ENCODE measurements at regions not wholly inside any gene's neighbourhood (a gene's known extent, or its start where the extent isn't known, plus 50 kb on each side); places are given as distances from the start of the nearest gene placed in this dataset.

GRCh38 chr3:106018102-106018501 is 149.3 kb upstream of the CBLB start:
- no peak for DNase-seq (ENCODE audit: low read depth in 2 of 3, low spot score in 2 of 3)

- no peak for DNase-seq (ENCODE audit: low read depth in 2 of 3, low spot score in 2 of 3)
Measured at GRCh38 chr3:106018929-106019550, 150.2 kb upstream of the CBLB start.

- DNase-seq (ENCODE audit: low read depth in 2 of 3, low spot score in 2 of 3) = no peak
Measured at GRCh38 chr3:106022913-106023312, 154.1 kb upstream of the CBLB start.

- no peak for DNase-seq (ENCODE audit: low read depth in 2 of 3, low spot score in 2 of 3)
Measured at GRCh38 chr3:106025151-106025722, 156.4 kb upstream of the CBLB start.

- DNase-seq (ENCODE audit: low read depth in 2 of 3, low spot score in 2 of 3) = no peak
Measured at GRCh38 chr3:106029954-106030626, 161.3 kb upstream of the CBLB start.

GRCh38 chr3:106030627-106030963 is 161.8 kb upstream of the CBLB start:
- no peak for DNase-seq (ENCODE audit: low read depth in 2 of 3, low spot score in 2 of 3)

- no peak for DNase-seq (ENCODE audit: low read depth in 2 of 3, low spot score in 2 of 3)
Measured at GRCh38 chr3:106032479-106032878, 163.7 kb upstream of the CBLB start.

- no peak for DNase-seq (ENCODE audit: low read depth in 2 of 3, low spot score in 2 of 3)
Measured at GRCh38 chr3:106033654-106034053, 164.8 kb upstream of the CBLB start.

GRCh38 chr3:106034313-106034712 is 165.5 kb upstream of the CBLB start:
- no peak for DNase-seq (ENCODE audit: low read depth in 2 of 3, low spot score in 2 of 3)

GRCh38 chr3:106035619-106036018 is 166.8 kb upstream of the CBLB start:
- DNase-seq (ENCODE audit: low read depth in 2 of 3, low spot score in 2 of 3) = no peak

GRCh38 chr3:106036696-106037095 is 167.9 kb upstream of the CBLB start:
- no peak for DNase-seq (ENCODE audit: low read depth in 2 of 3, low spot score in 2 of 3)

GRCh38 chr3:106047221-106047620 is 178.4 kb upstream of the CBLB start:
- DNase-seq (ENCODE audit: low read depth in 2 of 3, low spot score in 2 of 3) = no peak

- no peak for DNase-seq (ENCODE audit: low read depth in 2 of 3, low spot score in 2 of 3)
Measured at GRCh38 chr3:106048946-106049481, 180.2 kb upstream of the CBLB start.

GRCh38 chr3:106049821-106050220 is 181.0 kb upstream of the CBLB start:
- DNase-seq (ENCODE audit: low read depth in 2 of 3, low spot score in 2 of 3) = no peak

GRCh38 chr3:106056931-106057330 is 188.1 kb upstream of the CBLB start:
- DNase-seq (ENCODE audit: low read depth in 2 of 3, low spot score in 2 of 3) = no peak

- DNase-seq (ENCODE audit: low read depth in 2 of 3, low spot score in 2 of 3) = no peak
Measured at GRCh38 chr3:106058475-106058874, 189.7 kb upstream of the CBLB start.

GRCh38 chr3:106059953-106060517 is 191.2 kb upstream of the CBLB start:
- no peak for DNase-seq (ENCODE audit: low read depth in 2 of 3, low spot score in 2 of 3)

GRCh38 chr3:106063909-106064308 is 195.1 kb upstream of the CBLB start:
- DNase-seq (ENCODE audit: low read depth in 2 of 3, low spot score in 2 of 3) = no peak

- DNase-seq (ENCODE audit: low read depth in 2 of 3, low spot score in 2 of 3) = no peak
Measured at GRCh38 chr3:106065831-106066230, 197.0 kb upstream of the CBLB start.

- DNase-seq (ENCODE audit: low read depth in 2 of 3, low spot score in 2 of 3) = no peak
Measured at GRCh38 chr3:106067711-106068110, 198.9 kb upstream of the CBLB start.

- no peak for DNase-seq (ENCODE audit: low read depth in 2 of 3, low spot score in 2 of 3)
Measured at GRCh38 chr3:106068381-106068780, 199.6 kb upstream of the CBLB start.

GRCh38 chr3:106068795-106069194 is 200.0 kb upstream of the CBLB start:
- DNase-seq (ENCODE audit: low read depth in 2 of 3, low spot score in 2 of 3) = no peak
